Cardiac septum (tissue), 1 donor: ENCODE measurements at regions not wholly inside any gene's neighbourhood (a gene's known extent, or its start where the extent isn't known, plus 50 kb on each side); places are given as distances from the start of the nearest gene placed in this dataset.
"Not testable (repeated sequence)": the region's sequence is repeated elsewhere in the genome, so short reads cannot be mapped to it uniquely, and the experiment has no call there.

Experiments used
- DNase-seq: peaks from one replicate; pipeline ENCODE4 v3.0.0-alpha.2; 2020; ENCODE audit warnings: low spot score
- intact Hi-C: fragments of 100-400 bp; cut with DNase I; formaldehyde crosslinking; loops from one replicate; pipeline ENCODE4 v1.14.0; 2022
- donor health status: DM: no; HTN: no; CAD: no.

DNA sequence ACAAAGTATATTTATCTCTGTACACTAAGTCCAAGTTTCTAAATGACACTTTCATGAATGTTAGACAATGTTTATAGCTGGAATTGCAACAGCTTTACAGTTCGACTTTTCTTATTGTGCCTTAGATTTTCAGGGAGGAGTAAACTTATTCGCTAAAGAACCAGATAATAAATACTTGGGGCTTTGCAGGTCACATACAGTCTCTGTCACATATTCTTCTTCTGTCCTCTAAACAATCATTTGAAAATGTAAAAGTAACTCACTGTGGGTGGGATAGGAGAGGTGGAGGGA, 132.6 kb downstream of the SPRY1 start:
- intact Hi-C loops: no loop called here
- no peak for DNase-seq

- intact Hi-C loops: no loop called here
- DNase-seq: no peak
Observed at GRCh38 chr4:123530357-123530756, 133.8 kb downstream of the SPRY1 start.

GRCh38 chr4:123535037-123535748, 138.6 kb downstream of the SPRY1 start:
- no peak for DNase-seq
- intact Hi-C loops: no loop called here

DNA sequence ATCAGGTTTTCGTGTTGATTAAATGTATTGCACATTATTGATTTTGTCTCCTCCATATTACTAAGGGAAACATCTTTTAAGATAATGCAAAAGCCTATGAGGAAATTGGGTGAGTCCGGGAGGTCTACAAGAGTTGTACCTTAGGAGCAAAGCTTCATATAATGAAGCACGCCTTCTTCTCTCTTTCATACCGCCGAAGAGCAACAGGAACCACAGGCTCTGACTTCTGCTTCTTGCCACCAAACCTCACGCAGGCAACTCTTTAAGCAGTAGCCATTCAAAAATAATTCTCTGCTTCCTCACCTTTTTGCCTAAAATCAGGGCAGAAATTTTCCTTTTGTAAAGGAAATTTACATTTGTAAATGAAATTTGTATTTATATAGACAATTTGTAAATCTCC, 139.6 kb downstream of the SPRY1 start:
- intact Hi-C loops: no loop called here

DNA sequence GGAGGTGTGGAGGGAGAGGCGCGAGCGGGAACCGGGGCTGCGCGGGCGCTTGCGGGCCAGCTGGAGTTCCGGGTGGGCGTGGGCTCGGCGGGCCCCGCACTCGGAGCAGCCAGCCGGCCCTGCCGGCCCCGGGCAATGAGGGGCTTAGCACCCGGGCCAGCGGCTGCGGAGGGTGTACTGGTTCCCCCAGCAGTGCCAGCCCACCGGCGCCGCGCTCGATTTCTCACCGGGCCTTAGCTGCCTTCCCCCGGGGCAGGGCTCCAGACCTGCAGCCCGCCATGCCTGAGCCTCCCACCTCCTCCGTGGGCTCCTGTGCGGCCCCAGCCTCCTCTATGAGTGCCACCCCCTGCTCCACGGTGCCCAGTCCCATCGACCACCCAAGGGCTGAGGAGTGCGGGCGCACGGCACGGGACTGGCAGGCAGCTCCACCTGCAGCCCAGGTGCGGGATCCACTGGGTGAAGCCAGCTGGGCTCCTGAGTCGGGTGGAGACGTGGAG, 141.4 kb downstream of the SPRY1 start:
- DNase-seq, intact Hi-C loops: not testable (repeated sequence)

More for the DNA sequence above, 139.6 kb downstream of the SPRY1 start:
- no peak for DNase-seq

GRCh38 chr4:123545667-123546572, 149.3 kb downstream of the SPRY1 start:
- no peak for DNase-seq
- intact Hi-C loops: no loop called here

GRCh38 chr4:123546573-123547060, 150.0 kb downstream of the SPRY1 start:
- intact Hi-C loops: no loop called here
- DNase-seq: no peak

GRCh38 chr4:123547216-123548165, 150.9 kb downstream of the SPRY1 start:
- intact Hi-C loops: no loop called here
- no peak for DNase-seq

DNA sequence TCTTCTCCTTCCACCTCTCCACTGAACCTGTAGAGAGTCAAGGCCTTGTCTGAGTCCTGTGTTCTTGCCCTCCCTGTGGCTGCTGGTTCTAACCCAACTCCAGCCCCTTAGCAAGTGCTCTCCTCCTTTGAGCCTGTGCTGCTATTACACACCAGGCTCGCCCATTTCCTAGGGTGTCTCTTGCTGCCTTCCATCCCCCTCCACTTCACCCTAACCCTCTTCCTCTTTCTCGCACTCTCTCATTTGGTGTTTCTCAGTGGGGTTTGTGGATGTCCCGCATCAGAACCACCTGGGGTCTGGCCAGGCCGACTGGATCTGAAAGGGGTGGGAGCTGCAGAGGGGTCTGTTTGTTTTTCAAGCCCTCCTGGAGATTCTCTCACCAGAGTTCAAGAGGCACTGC, 156.7 kb downstream of the SPRY1 start:
- intact Hi-C loops: loop anchor here (5.0 to 10.0 kb wide), 2 partner anchors 146 to 432 kb away; no protein-coding TSS in a partner anchor

GRCh38 chr4:123553733-123554637, 157.4 kb downstream of the SPRY1 start:
- no peak for DNase-seq
- intact Hi-C loops: loop anchor here (5.0 to 10.0 kb wide), 2 partner anchors 147 to 431 kb away; no protein-coding TSS in a partner anchor

More for the DNA sequence above, 156.7 kb downstream of the SPRY1 start:
- no peak for DNase-seq

DNA sequence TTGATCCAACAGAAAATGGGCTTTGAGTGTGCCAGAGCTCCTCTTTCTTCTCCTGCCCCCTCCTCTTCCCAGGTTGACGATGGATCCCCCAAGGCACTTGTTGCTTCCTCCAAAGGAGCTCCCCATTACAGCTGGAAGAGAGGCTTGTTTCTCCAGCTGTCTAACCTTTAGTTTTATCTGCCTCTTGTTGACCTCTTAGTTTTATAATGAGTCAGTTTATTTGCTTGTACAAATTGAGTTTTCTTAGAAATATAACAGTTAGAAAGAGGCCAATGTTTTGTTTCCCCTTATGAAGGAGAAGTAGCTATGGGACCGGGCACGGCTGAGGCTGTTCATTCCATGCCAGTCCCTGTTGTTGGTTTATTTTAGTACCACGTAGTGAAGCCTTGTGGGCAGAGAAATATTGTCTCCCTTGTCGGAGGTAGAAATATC, 158.2 kb downstream of the SPRY1 start:
- intact Hi-C loops: loop anchor here (5.0 to 10.0 kb wide), 3 partner anchors 138 to 430 kb away; no protein-coding TSS in a partner anchor
- no peak for DNase-seq

DNA sequence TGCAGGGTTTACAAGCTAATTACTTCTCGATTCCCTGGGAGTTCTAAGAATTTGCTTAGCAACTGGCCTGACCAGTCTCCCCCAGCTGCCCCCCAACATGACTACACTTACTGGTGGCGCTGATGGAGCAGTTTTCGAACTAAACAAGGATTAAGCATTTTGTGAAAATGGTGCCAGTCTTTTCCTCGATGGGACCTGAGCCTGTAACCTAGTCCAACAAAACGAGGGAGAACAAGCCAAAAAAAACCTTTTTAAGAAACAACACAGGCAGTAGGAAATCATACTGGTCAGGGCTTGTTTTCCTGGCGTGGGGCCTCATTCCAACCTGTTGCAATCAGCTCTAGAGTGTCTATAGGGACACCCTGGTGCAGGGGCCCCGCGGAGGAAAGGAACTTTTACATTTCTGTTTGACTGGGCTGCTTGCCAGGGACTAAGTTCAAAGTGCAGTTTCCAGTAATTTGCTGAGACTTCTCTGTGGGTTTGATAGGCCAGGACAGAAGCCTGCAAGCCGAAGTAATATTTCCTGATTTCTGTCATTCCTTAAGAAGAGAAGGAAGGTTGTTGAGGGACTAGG, 158.7 kb downstream of the SPRY1 start:
- intact Hi-C loops: loop anchor here (5.0 to 10.0 kb wide), 2 partner anchors 138 to 429 kb away; no protein-coding TSS in a partner anchor
- DNase-seq: peak; percentile 85

DNA sequence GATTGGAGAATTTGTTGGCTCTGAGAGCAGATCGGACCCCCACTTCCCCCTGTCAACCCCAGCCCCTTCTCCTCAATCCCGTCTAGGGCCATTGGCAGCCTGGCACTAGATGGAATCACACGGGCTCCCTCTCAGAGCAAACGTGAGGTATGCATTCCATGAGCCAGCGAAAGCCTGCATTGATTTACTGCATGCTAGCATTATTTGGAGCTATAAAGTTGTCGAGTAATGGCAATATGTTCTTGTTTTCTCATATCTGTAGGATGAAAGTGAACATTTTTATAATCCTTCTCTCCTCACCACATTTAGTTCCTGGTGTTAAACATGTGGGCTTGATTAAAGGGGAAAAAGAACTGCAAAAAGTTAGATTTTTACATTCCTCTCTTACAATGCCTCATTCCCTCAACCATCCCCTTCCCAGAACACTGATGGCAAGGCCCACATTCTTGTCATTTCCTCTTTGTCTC, 159.2 kb downstream of the SPRY1 start:
- DNase-seq: no peak
- intact Hi-C loops: loop anchor here (5.0 to 10.0 kb wide), 2 partner anchors 139 to 429 kb away; no protein-coding TSS in a partner anchor

- no peak for DNase-seq
- intact Hi-C loops: loop anchor here (5.0 to 10.0 kb wide), 2 partner anchors 139 to 428 kb away; no protein-coding TSS in a partner anchor
Observed at GRCh38 chr4:123556526-123556925, 159.9 kb downstream of the SPRY1 start.

DNA sequence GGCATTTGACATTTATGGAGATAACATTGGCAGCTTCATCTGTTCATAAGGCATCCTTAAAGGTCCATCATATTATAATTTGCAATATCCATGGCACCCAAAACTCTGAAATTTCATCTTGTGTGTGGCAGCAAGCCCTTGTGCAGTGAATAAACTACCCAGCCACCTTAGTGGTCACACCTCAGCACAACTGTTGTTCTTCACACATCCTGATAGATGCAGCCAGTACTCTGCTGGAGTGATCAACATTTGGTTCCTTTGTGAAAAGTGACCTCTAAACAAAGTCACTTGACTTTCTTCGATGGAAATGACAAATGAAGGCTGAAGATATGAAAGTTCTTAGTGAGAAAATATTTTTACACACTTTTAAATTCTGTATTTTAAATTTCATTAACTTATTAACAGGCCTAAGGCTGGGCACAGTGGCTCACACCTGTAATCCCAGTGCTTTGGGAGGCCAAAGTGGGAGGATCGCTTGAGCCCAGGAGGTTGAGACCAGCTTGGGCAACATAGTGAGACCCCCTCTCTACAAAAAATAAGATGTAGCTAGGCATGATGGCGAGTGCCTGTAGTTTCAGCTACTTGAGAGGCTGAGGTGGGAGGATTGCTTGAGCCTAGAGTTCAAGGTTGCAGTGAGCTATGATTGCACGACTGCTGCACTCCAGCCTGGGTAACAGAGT, 161.4 kb downstream of the SPRY1 start:
- intact Hi-C loops: loop anchor here (5.0 to 10.0 kb wide), 2 partner anchors 141 to 427 kb away; no protein-coding TSS in a partner anchor
- DNase-seq: no peak

- DNase-seq: no peak
- intact Hi-C loops: loop anchor here (5.0 to 10.0 kb wide), 2 partner anchors 142 to 426 kb away; no protein-coding TSS in a partner anchor
Observed at GRCh38 chr4:123558865-123559264, 162.3 kb downstream of the SPRY1 start.
